H9 (cell line): ENCODE measurements at regions not wholly inside any gene's neighbourhood (a gene's known extent, or its start where the extent isn't known, plus 50 kb on each side); places are given as distances from the start of the nearest gene placed in this dataset.

Source experiments
- DNase-seq: peaks from one replicate; pipeline ENCODE4 v3.0.0-alpha.2; 2017
- H2AFZ ChIP-seq: one replicate; pipeline ENCODE4 v1.6.1; 2013; ENCODE audit warnings: mild to moderate bottlenecking, low read length, control low read depth, moderate library complexity
- H2AK5ac ChIP-seq: 2 replicates; pipeline ENCODE4 v1.6.1; 2013; ENCODE audit warnings: low read length, control low read depth, mixed read lengths; ENCODE audit not compliant: insufficient read length
- H2BK120ac ChIP-seq: one replicate; pipeline ENCODE4 v1.6.1; 2013; ENCODE audit warnings: low read depth, mild to moderate bottlenecking, low read length, control low read depth, inconsistent platforms; ENCODE audit not compliant: poor library complexity, severe bottlenecking
- H2BK12ac ChIP-seq: 2 replicates; pipeline ENCODE4 v1.6.1; 2013; ENCODE audit warnings: low read length, control low read depth, mixed read lengths, low read depth; ENCODE audit not compliant: insufficient read length
- H2BK15ac ChIP-seq: 2 replicates; pipeline ENCODE4 v1.6.1; 2013; ENCODE audit warnings: low read depth, low read length, control low read depth
- H2BK20ac ChIP-seq: one replicate; pipeline ENCODE4 v1.6.1; 2013; ENCODE audit warnings: low read depth, mild to moderate bottlenecking, low read length, control low read depth, inconsistent platforms; ENCODE audit not compliant: poor library complexity, severe bottlenecking
- H2BK5ac ChIP-seq: 2 replicates; pipeline ENCODE4 v1.6.1; 2013; ENCODE audit warnings: low read length, control low read depth, mixed read lengths; ENCODE audit not compliant: insufficient read length
- H3K14ac ChIP-seq: 2 replicates; pipeline ENCODE4 v1.6.1; 2013; ENCODE audit warnings: low read length, control low read depth; ENCODE audit not compliant: insufficient read depth
- H3K18ac ChIP-seq: 2 replicates; pipeline ENCODE4 v1.6.1; 2013; ENCODE audit warnings: low read depth, mild to moderate bottlenecking, mixed read lengths, low read length, control low read depth; ENCODE audit not compliant: insufficient read length
- H3K23ac ChIP-seq: 2 replicates; pipeline ENCODE4 v1.6.1; 2013; ENCODE audit warnings: low read length, control low read depth, mixed read lengths, low read depth; ENCODE audit not compliant: insufficient read length
- H3K23me2 ChIP-seq: 2 replicates; pipeline ENCODE4 v1.6.1; 2013; ENCODE audit warnings: low read depth, mild to moderate bottlenecking, mixed read lengths, low read length, control low read depth; ENCODE audit not compliant: insufficient read length, poor library complexity, severe bottlenecking
- H3K27ac ChIP-seq: 2 replicates; pipeline ENCODE4 v1.5.1; 2013; ENCODE audit warnings: low read length, control low read depth, mixed read lengths, low read depth; ENCODE audit not compliant: insufficient read length
- H3K27me3 ChIP-seq: 2 replicates; pipeline ENCODE4 v1.6.1; 2013; ENCODE audit warnings: low read length, control low read depth, inconsistent platforms; ENCODE audit not compliant: insufficient read depth
- H3K4ac ChIP-seq: 2 replicates; pipeline ENCODE4 v1.6.1; 2013; ENCODE audit warnings: low read depth, mild to moderate bottlenecking, control low read depth, inconsistent platforms, low read length, moderate library complexity
- H3K4me1 ChIP-seq: 2 replicates; pipeline ENCODE4 v1.6.1; 2013; ENCODE audit warnings: low read length, control low read depth, inconsistent platforms; ENCODE audit not compliant: insufficient read depth
- H3K4me2 ChIP-seq: 2 replicates; pipeline ENCODE4 v1.6.1; 2013; ENCODE audit warnings: low read length, control low read depth, mixed read lengths; ENCODE audit not compliant: insufficient read length, insufficient read depth
- H3K56ac ChIP-seq: 2 replicates; pipeline ENCODE4 v1.6.1; 2013; ENCODE audit warnings: low read depth, mild to moderate bottlenecking, mixed read lengths, low read length, control low read depth; ENCODE audit not compliant: insufficient read length
- H3K79me1 ChIP-seq: 2 replicates; pipeline ENCODE4 v1.6.1; 2013; ENCODE audit warnings: low read depth, mild to moderate bottlenecking, moderate library complexity, low read length, control low read depth, inconsistent platforms; ENCODE audit not compliant: insufficient read depth, poor library complexity, severe bottlenecking
- H3K79me2 ChIP-seq: 2 replicates; pipeline ENCODE4 v1.6.1; 2013; ENCODE audit warnings: low read length, control low read depth, inconsistent platforms; ENCODE audit not compliant: insufficient read depth
- H3K9ac ChIP-seq: 2 replicates; pipeline ENCODE4 v1.6.1; 2013; ENCODE audit warnings: low read length, control low read depth, mixed read lengths; ENCODE audit not compliant: insufficient read length; ENCODE audit errors: extremely low read depth
- H3K9me3 ChIP-seq: one replicate; pipeline ENCODE4 v1.6.1; 2013; ENCODE audit warnings: low read depth, low read length, inconsistent platforms; ENCODE audit not compliant: control insufficient read depth
- H3T11ph ChIP-seq: one replicate; pipeline ENCODE4 v1.6.1; 2013; ENCODE audit warnings: mild to moderate bottlenecking, low read length, control low read depth, inconsistent platforms
- H4K20me1 ChIP-seq: one replicate; pipeline ENCODE4 v1.6.1; 2013; ENCODE audit not compliant: control insufficient read depth, insufficient read length, insufficient read depth
- H4K5ac ChIP-seq: 2 replicates; pipeline ENCODE4 v1.6.1; 2013; ENCODE audit warnings: low read depth, mild to moderate bottlenecking, mixed read lengths, low read length, control low read depth; ENCODE audit not compliant: insufficient read length
- H4K8ac ChIP-seq: replicated peaks from 2 replicates; pipeline ENCODE4 v1.6.1; 2013; ENCODE audit warnings: low read length, control low read depth, mixed read lengths, low read depth; ENCODE audit not compliant: insufficient read length
- H4K91ac ChIP-seq: 2 replicates; pipeline ENCODE4 v1.6.1; 2013; ENCODE audit warnings: low read depth, mild to moderate bottlenecking, moderate library complexity, mixed read lengths, low read length, control low read depth; ENCODE audit not compliant: insufficient read length
- H3K27ac Mint-ChIP-seq, 3 experiments: 2 replicates in 2 of 3; 3 replicates in 1 of 3; pipeline ENCODE4 v1.8.0; 2020 to 2021; ENCODE audit warnings: mixed read lengths in 3 of 3, mild to moderate bottlenecking in 1 of 3, moderate library complexity in 1 of 3
- H3K27me3 Mint-ChIP-seq: 2 replicates; pipeline ENCODE4 v1.8.0; 2021; ENCODE audit warnings: low read depth, mild to moderate bottlenecking, moderate library complexity, mixed read lengths
- H3K36me3 Mint-ChIP-seq, 3 experiments: 2 replicates in 2 of 3; 3 replicates in 1 of 3; pipeline ENCODE4 v1.8.0; 2020 to 2021; ENCODE audit warnings: low read depth in 3 of 3, mixed read lengths in 3 of 3; ENCODE audit not compliant: insufficient read depth in 1 of 3
- H3K4me1 Mint-ChIP-seq, 2 experiments: 2 replicates each; pipeline ENCODE4 v1.8.0; 2020; ENCODE audit warnings: mixed read lengths in 2 of 2
- H3K4me3 Mint-ChIP-seq, 2 experiments: 2 replicates in 1 of 2; 3 replicates in 1 of 2; pipeline ENCODE4 v1.8.0; 2020 to 2021; ENCODE audit warnings: mild to moderate bottlenecking in 2 of 2, mixed read lengths in 2 of 2, moderate library complexity in 1 of 2
- H3K9me3 Mint-ChIP-seq, 2 experiments: 2 replicates in 1 of 2; 3 replicates in 1 of 2; pipeline ENCODE4 v1.8.0; 2020; ENCODE audit warnings: mild to moderate bottlenecking in 2 of 2, mixed read lengths in 2 of 2, moderate library complexity in 1 of 2
- WGBS: extraction: QIAGEN DNeasy Blood & Tissue Kit; methylation state at CpG from one replicate; pipeline ENCODE4 v1.1.7; 2013; ENCODE audit warnings: missing lambda C conversion rate, low lambda C conversion rate, mixed read lengths; ENCODE audit not compliant: insufficient read length; ENCODE audit errors: extremely low coverage; 5-methylcytosine and 5-hydroxymethylcytosine counted together
- TF ChIP-seq, protein P1 (sequence below): fragments of 200-600 bp; sonication (generic); conservative IDR thresholded peaks from 3 replicates; pipeline ENCODE4 v1.8.0; 2021; ENCODE audit warnings: antibody characterized with exemption, mild to moderate bottlenecking

GRCh38 chr5:72010430-72010829, 96.8 kb upstream of the MAP1B start:
- WGBS, result no CpG with 5 or more reads among the region's 4 CpGs
- Histone ChIP-seq H4K5ac (no peak overlapping the region), H3T11ph (no peak overlapping the region), H3K14ac (no peak overlapping the region), H4K8ac (no peak overlapping the region), H3K9ac (no peak overlapping the region), H3K79me1 (no peaks in the 10 kb centered on the region), H4K20me1 (no peaks in the 10 kb centered on the region), H2AK5ac (no peak overlapping the region), H3K23me2 (no peaks in the 10 kb centered on the region), H2BK5ac (no peak overlapping the region), H3K79me2 (no peaks in the 10 kb centered on the region), H3K4me2 (no peak overlapping the region), H3K23ac (no peak overlapping the region), H3K9me3 (no peaks in the 10 kb centered on the region), H2BK20ac (no peak overlapping the region), H3K27ac (no peak overlapping the region), H2BK15ac (no peak overlapping the region), H3K4ac (no peak overlapping the region), H3K18ac (no peak overlapping the region), H4K91ac (no peak overlapping the region), H2AFZ (no peak overlapping the region), H2BK120ac (no peak overlapping the region), H2BK12ac (no peak overlapping the region), H3K56ac (no peak overlapping the region), H3K27me3 (no peaks in the 10 kb centered on the region), H3K4me1 (peaks cover 5% of the 10 kb centered on the region; the same call in 1 of the 2 replicates)
- Mint-ChIP-seq H3K4me3 (no peak overlapping the region), H3K9me3 (no peaks in the 10 kb centered on the region), H3K36me3 (no peaks in the 10 kb centered on the region), H3K27me3 (no peaks in the 10 kb centered on the region), H3K27ac (no peak overlapping the region), H3K4me1 (peaks cover 26 to 36% of the 10 kb centered on the region in 2 experiments)
- no peak for DNase-seq
- TF ChIP-seq, protein P1, sequence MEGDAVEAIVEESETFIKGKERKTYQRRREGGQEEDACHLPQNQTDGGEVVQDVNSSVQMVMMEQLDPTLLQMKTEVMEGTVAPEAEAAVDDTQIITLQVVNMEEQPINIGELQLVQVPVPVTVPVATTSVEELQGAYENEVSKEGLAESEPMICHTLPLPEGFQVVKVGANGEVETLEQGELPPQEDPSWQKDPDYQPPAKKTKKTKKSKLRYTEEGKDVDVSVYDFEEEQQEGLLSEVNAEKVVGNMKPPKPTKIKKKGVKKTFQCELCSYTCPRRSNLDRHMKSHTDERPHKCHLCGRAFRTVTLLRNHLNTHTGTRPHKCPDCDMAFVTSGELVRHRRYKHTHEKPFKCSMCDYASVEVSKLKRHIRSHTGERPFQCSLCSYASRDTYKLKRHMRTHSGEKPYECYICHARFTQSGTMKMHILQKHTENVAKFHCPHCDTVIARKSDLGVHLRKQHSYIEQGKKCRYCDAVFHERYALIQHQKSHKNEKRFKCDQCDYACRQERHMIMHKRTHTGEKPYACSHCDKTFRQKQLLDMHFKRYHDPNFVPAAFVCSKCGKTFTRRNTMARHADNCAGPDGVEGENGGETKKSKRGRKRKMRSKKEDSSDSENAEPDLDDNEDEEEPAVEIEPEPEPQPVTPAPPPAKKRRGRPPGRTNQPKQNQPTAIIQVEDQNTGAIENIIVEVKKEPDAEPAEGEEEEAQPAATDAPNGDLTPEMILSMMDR, result no peak
